Esophagus muscularis mucosa (tissue), 4 donors: ENCODE measurements at regions not wholly inside any gene's neighbourhood (a gene's known extent, or its start where the extent isn't known, plus 50 kb on each side); places are given as distances from the start of the nearest gene placed in this dataset.

Experiments
- DNase-seq: peaks from one replicate; pipeline ENCODE4 v3.0.0-alpha.2; 2017; ENCODE audit errors: extremely low spot score
- H3K27ac ChIP-seq, 4 donors: fragments of 200-600 bp; sonication (generic); replicated peaks in 1 of 4; 1 replicate in 3 of 4; 2 replicates in 1 of 4; pipeline ENCODE4 v1.5.1; 2016 to 2019; ENCODE audit warnings: mild to moderate bottlenecking in 1 of 4
- H3K27me3 ChIP-seq, 4 donors: fragments of 200-600 bp; sonication (generic); one replicate each; pipeline versions ENCODE4 v1.5.1 to v1.6.0; 2016 to 2019
- H3K36me3 ChIP-seq, 4 donors: fragments of 200-600 bp; sonication (generic); one replicate each; pipeline ENCODE4 v1.5.1; 2016 to 2019
- H3K4me1 ChIP-seq, 4 donors: fragments of 200-600 bp; sonication (generic); one replicate each; pipeline ENCODE4 v1.5.1; 2016 to 2019
- H3K4me3 ChIP-seq, 4 donors: fragments of 200-600 bp; sonication (generic); 1 replicate in 2 of 4; 2 replicates in 2 of 4; pipeline ENCODE4 v1.5.1; 2016 to 2019; ENCODE audit warnings: mild to moderate bottlenecking in 4 of 4, moderate library complexity in 1 of 4
- H3K9me3 ChIP-seq, 4 donors: fragments of 200-600 bp; sonication (generic); 1 replicate in 3 of 4; 2 replicates in 1 of 4; pipeline ENCODE4 v1.5.1; 2016 to 2019
- EP300 ChIP-seq: sonication (generic); formaldehyde crosslinking; IDR thresholded peaks from one replicate; pipeline ENCODE4 v1.6.1; 2017; ENCODE audit warnings: antibody characterized with exemption
- POLR2A ChIP-seq: fragments of 450-650 bp; IDR thresholded peaks from one replicate; pipeline ENCODE4 v1.6.1; 2017; ENCODE audit warnings: antibody characterized with exemption, moderate library complexity, mild to moderate bottlenecking, low read depth
- POLR2AphosphoS5 ChIP-seq, 2 donors: sonication (generic); formaldehyde crosslinking; IDR thresholded peaks; one replicate each; pipeline ENCODE4 v1.6.1; 2017; ENCODE audit warnings: antibody characterized with exemption in 2 of 2
- WGBS: methylation state at CpG from one replicate; pipeline ENCODE4 v1.1.5; 2018; 5-methylcytosine and 5-hydroxymethylcytosine counted together
- intact Hi-C: fragments of 100-400 bp; cut with DNase I; formaldehyde crosslinking; loops from one replicate; pipeline ENCODE4 v1.15.1; 2023
- TF ChIP-seq, protein P1 (sequence below), 3 experiments: fragments of 200-600 bp in 2 of 3; fragments of 450-650 bp in 1 of 3; sonication (generic) in 2 of 3; IDR thresholded peaks; one replicate each; pipeline ENCODE4 v1.5.1; 2017 to 2019; ENCODE audit warnings: antibody characterized with exemption in 3 of 3, mild to moderate bottlenecking in 2 of 3, moderate library complexity in 1 of 3

- intact Hi-C loops = no loop called here
- DNase-seq = no peak
- Histone ChIP-seq H3K36me3 (no peaks in the 10 kb centered on the region), H3K27me3 (no peaks in the 10 kb centered on the region), H3K4me1 (no peaks in the 10 kb centered on the region), H3K9me3 (no peaks in the 10 kb centered on the region), H3K4me3 (no peak overlapping the region), H3K27ac (no peak overlapping the region)
- 84% methylated on average over 2 of the region's 2 CpGs for WGBS
- TF ChIP-seq EP300 (no peak), POLR2A (no peak), POLR2AphosphoS5 (IDR thresholded peaks at IDR 0.05) (no peak)
- TF ChIP-seq, protein P1, sequence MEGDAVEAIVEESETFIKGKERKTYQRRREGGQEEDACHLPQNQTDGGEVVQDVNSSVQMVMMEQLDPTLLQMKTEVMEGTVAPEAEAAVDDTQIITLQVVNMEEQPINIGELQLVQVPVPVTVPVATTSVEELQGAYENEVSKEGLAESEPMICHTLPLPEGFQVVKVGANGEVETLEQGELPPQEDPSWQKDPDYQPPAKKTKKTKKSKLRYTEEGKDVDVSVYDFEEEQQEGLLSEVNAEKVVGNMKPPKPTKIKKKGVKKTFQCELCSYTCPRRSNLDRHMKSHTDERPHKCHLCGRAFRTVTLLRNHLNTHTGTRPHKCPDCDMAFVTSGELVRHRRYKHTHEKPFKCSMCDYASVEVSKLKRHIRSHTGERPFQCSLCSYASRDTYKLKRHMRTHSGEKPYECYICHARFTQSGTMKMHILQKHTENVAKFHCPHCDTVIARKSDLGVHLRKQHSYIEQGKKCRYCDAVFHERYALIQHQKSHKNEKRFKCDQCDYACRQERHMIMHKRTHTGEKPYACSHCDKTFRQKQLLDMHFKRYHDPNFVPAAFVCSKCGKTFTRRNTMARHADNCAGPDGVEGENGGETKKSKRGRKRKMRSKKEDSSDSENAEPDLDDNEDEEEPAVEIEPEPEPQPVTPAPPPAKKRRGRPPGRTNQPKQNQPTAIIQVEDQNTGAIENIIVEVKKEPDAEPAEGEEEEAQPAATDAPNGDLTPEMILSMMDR (IDR thresholded peaks at IDR 0.05) = no peak
These were observed 111.8 kb upstream of the CNTNAP2 start for GRCh38 chr7:146004805-146005204.

GRCh38 chr7:146002431-146003078, 114.0 kb upstream of the CNTNAP2 start:
- no peaks in the 10 kb centered on the region for H3K36me3 ChIP-seq
- no peak overlapping the region for H3K27ac ChIP-seq
- no peaks in the 10 kb centered on the region for H3K27me3 ChIP-seq
- WGBS = 60% methylated on average over 8 of the region's 8 CpGs
- no peaks in the 10 kb centered on the region for H3K4me1 ChIP-seq
- H3K4me3 ChIP-seq = no peak overlapping the region
- intact Hi-C loops = no loop called here
- H3K9me3 ChIP-seq = no peaks in the 10 kb centered on the region
- no peak for DNase-seq
- TF ChIP-seq, protein P1 (IDR thresholded peaks at IDR 0.05) = no peak
- no peak for TF ChIP-seq POLR2AphosphoS5 (IDR thresholded peaks at IDR 0.05)
- no peak for TF ChIP-seq EP300
- no peak for TF ChIP-seq POLR2A

- TF ChIP-seq POLR2AphosphoS5 (IDR thresholded peaks at IDR 0.05) (no peak), EP300 (no peak), POLR2A (no peak)
- TF ChIP-seq, protein P1 (IDR thresholded peaks at IDR 0.05) = no peak
- intact Hi-C loops = no loop called here
- no peak for DNase-seq
- H3K36me3 ChIP-seq = no peaks in the 10 kb centered on the region
- no peaks in the 10 kb centered on the region for H3K9me3 ChIP-seq
- no peak overlapping the region for H3K27ac ChIP-seq
- H3K27me3 ChIP-seq = no peaks in the 10 kb centered on the region
- no peaks in the 10 kb centered on the region for H3K4me1 ChIP-seq
- no peak overlapping the region for H3K4me3 ChIP-seq
These were observed 114.6 kb upstream of the CNTNAP2 start for GRCh38 chr7:146002008-146002407.

- Histone ChIP-seq H3K9me3 (no peaks in the 10 kb centered on the region), H3K27ac (no peak overlapping the region), H3K4me1 (no peaks in the 10 kb centered on the region), H3K4me3 (no peak overlapping the region), H3K36me3 (no peaks in the 10 kb centered on the region), H3K27me3 (no peaks in the 10 kb centered on the region)
- intact Hi-C loops = no loop called here
- DNase-seq = no peak
- WGBS = 86% methylated on average over 2 of the region's 2 CpGs
- no peak for TF ChIP-seq POLR2AphosphoS5 (IDR thresholded peaks at IDR 0.05)
- TF ChIP-seq, protein P1 (IDR thresholded peaks at IDR 0.05) = no peak
- TF ChIP-seq POLR2A = no peak
- no peak for TF ChIP-seq EP300
These were observed 115.7 kb upstream of the CNTNAP2 start for GRCh38 chr7:146000882-146001281.

- no peaks in the 10 kb centered on the region for H3K36me3 ChIP-seq
- no peaks in the 10 kb centered on the region for H3K4me1 ChIP-seq
- no peak for TF ChIP-seq POLR2A
- no peak for TF ChIP-seq EP300
- TF ChIP-seq POLR2AphosphoS5 (IDR thresholded peaks at IDR 0.05) = no peak
- TF ChIP-seq, protein P1 (IDR thresholded peaks at IDR 0.05) = no peak
- intact Hi-C loops = no loop called here
- no peaks in the 10 kb centered on the region for H3K9me3 ChIP-seq
- H3K27me3 ChIP-seq = no peaks in the 10 kb centered on the region
- no peak overlapping the region for H3K4me3 ChIP-seq
- DNase-seq = no peak
- WGBS = 80% methylated on average over 4 of the region's 4 CpGs
- no peak overlapping the region for H3K27ac ChIP-seq
These were observed 127.1 kb upstream of the CNTNAP2 start for GRCh38 chr7:145989469-145989868.
